ENCODE measurements at regions not wholly inside any gene's neighbourhood (a gene's known extent, or its start where the extent isn't known, plus 50 kb on each side); places are given as distances from the start of the nearest gene placed in this dataset.

DNA sequence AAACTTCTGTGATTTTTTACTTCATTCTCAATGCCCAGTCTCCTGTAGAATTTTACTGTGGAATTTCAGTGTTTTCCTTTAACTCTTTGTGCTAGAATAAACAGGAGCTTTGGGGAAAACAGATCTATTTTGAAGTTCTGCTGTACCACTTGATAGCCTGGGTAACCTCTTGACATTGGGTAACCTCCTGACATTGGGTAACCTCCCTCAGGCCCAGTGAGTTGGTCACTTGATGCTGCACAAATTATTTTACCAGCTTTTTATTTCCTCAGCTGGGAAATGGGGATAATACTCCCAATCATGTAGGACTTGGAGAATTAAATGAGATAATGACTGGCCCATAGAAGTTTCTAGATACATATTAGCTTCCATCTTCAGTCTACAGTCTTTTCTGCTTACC lies 137.3 kb upstream of the TOP1 start:
- ATAC-seq, result no peak
- TF ChIP-seq ESRRG (CRISPR knock-in tag; IDR thresholded peaks at IDR 0.05), result no peak
- TF ChIP-seq CSDC2 (CRISPR knock-in tag; IDR thresholded peaks at IDR 0.05), result no peak
- no peak for TF ChIP-seq PPARA (CRISPR knock-in tag; IDR thresholded peaks at IDR 0.05; ENCODE audit: borderline replicate concordance)
- TF ChIP-seq, protein P1, sequence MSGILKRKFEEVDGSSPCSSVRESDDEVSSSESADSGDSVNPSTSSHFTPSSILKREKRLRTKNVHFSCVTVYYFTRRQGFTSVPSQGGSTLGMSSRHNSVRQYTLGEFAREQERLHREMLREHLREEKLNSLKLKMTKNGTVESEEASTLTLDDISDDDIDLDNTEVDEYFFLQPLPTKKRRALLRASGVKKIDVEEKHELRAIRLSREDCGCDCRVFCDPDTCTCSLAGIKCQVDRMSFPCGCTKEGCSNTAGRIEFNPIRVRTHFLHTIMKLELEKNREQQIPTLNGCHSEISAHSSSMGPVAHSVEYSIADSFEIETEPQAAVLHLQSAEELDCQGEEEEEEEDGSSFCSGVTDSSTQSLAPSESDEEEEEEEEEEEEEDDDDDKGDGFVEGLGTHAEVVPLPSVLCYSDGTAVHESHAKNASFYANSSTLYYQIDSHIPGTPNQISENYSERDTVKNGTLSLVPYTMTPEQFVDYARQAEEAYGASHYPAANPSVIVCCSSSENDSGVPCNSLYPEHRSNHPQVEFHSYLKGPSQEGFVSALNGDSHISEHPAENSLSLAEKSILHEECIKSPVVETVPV (CRISPR knock-in tag; IDR thresholded peaks at IDR 0.05), result no peak
- no peak for TF ChIP-seq ZNF565 (CRISPR knock-in tag; conservative IDR thresholded peaks at IDR 0.05; ENCODE audit: low read depth)
- no peak for TF ChIP-seq OSR1 (CRISPR knock-in tag; IDR thresholded peaks at IDR 0.05)
- no peak for TF ChIP-seq TOX (CRISPR knock-in tag; IDR thresholded peaks at IDR 0.05; ENCODE audit: borderline replicate concordance)

DNA sequence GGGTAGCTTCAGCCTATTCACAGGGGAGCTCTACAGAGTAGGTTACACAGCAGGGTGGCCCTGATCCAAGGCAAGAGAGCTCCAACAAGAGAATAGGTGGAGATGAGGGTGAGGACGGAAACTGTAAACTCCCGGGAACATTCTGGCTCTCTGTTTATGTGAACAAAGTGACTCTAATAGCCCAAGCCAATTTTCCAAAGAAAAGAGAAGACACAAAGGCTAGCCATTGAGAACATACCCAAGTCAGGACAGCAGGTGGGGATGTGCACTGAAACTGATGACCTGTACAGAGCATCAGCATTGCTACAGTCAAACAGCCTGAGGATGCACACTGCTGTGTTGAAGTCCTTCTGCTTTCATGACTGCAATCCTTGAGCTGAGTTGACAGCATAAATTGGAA lies 136.0 kb upstream of the TOP1 start:
- TF ChIP-seq ZNF70 (CRISPR knock-in tag; IDR thresholded peaks at IDR 0.05), result no peak
- TF ChIP-seq ZNF565 (CRISPR knock-in tag; conservative IDR thresholded peaks at IDR 0.05; ENCODE audit: low read depth), result no peak
- no peak for TF ChIP-seq BACH2 (CRISPR knock-in tag; IDR thresholded peaks at IDR 0.05; ENCODE audit: borderline replicate concordance)
- no peak for TF ChIP-seq PPARA (CRISPR knock-in tag; IDR thresholded peaks at IDR 0.05; ENCODE audit: borderline replicate concordance)
- TF ChIP-seq TCF4 (CRISPR knock-in tag; IDR thresholded peaks at IDR 0.05; ENCODE audit: borderline replicate concordance), result no peak
- 0 out of 3 replicates have a peak, but pooled peaks have one; percentile 32 for ATAC-seq

DNA sequence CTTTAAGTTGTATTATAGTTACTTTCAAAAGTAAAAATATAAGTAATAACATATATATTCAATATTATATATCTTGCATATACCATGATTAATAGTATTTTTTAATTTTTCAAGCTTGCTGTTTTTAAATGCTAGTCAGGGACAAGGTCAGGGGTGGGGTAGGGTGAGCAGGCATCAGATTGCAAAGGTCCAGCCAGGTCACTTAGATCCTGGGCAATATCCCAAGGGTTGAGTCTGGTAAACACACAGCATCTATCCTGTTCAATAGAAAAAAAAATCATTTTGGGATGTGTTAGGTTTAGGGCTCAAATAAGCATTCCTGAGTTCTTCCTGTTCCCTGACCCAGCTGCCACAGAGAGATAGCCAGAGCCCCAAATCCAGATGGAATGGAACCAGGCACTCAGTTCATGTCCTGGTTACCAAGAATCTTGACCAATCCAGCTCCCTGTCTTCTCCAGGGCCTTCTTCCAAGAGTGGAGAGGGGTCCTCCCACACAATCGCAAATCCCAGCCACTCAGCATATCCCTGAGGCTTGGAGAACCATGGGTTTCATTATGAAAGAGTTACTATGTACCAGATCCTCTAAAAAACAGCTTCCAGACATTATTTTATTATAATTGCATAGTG lies 134.9 kb upstream of the TOP1 start:
- TF ChIP-seq TOX (CRISPR knock-in tag; IDR thresholded peaks at IDR 0.05; ENCODE audit: borderline replicate concordance) (no peak), SNAI2 (CRISPR knock-in tag; IDR thresholded peaks at IDR 0.05) (no peak), ZNF70 (CRISPR knock-in tag; IDR thresholded peaks at IDR 0.05) (no peak), ZNF8 (CRISPR knock-in tag; IDR thresholded peaks at IDR 0.05) (no peak), OSR1 (CRISPR knock-in tag; IDR thresholded peaks at IDR 0.05) (no peak), ISL1 (CRISPR knock-in tag; IDR thresholded peaks at IDR 0.05) (no peak)
- TF ChIP-seq, protein P2, sequence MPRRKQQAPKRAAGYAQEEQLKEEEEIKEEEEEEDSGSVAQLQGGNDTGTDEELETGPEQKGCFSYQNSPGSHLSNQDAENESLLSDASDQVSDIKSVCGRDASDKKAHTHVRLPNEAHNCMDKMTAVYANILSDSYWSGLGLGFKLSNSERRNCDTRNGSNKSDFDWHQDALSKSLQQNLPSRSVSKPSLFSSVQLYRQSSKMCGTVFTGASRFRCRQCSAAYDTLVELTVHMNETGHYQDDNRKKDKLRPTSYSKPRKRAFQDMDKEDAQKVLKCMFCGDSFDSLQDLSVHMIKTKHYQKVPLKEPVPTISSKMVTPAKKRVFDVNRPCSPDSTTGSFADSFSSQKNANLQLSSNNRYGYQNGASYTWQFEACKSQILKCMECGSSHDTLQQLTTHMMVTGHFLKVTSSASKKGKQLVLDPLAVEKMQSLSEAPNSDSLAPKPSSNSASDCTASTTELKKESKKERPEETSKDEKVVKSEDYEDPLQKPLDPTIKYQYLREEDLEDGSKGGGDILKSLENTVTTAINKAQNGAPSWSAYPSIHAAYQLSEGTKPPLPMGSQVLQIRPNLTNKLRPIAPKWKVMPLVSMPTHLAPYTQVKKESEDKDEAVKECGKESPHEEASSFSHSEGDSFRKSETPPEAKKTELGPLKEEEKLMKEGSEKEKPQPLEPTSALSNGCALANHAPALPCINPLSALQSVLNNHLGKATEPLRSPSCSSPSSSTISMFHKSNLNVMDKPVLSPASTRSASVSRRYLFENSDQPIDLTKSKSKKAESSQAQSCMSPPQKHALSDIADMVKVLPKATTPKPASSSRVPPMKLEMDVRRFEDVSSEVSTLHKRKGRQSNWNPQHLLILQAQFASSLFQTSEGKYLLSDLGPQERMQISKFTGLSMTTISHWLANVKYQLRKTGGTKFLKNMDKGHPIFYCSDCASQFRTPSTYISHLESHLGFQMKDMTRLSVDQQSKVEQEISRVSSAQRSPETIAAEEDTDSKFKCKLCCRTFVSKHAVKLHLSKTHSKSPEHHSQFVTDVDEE (CRISPR knock-in tag; IDR thresholded peaks at IDR 0.05), result no peak
- TF ChIP-seq, protein P3, sequence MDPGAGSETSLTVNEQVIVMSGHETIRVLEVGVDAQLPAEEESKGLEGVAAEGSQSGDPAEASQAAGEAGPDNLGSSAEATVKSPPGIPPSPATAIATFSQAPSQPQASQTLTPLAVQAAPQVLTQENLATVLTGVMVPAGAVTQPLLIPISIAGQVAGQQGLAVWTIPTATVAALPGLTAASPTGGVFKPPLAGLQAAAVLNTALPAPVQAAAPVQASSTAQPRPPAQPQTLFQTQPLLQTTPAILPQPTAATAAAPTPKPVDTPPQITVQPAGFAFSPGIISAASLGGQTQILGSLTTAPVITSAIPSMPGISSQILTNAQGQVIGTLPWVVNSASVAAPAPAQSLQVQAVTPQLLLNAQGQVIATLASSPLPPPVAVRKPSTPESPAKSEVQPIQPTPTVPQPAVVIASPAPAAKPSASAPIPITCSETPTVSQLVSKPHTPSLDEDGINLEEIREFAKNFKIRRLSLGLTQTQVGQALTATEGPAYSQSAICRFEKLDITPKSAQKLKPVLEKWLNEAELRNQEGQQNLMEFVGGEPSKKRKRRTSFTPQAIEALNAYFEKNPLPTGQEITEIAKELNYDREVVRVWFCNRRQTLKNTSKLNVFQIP (CRISPR knock-in tag; IDR thresholded peaks at IDR 0.05; ENCODE audit: borderline replicate concordance, low read depth), result no peak
- TF ChIP-seq, protein P4, sequence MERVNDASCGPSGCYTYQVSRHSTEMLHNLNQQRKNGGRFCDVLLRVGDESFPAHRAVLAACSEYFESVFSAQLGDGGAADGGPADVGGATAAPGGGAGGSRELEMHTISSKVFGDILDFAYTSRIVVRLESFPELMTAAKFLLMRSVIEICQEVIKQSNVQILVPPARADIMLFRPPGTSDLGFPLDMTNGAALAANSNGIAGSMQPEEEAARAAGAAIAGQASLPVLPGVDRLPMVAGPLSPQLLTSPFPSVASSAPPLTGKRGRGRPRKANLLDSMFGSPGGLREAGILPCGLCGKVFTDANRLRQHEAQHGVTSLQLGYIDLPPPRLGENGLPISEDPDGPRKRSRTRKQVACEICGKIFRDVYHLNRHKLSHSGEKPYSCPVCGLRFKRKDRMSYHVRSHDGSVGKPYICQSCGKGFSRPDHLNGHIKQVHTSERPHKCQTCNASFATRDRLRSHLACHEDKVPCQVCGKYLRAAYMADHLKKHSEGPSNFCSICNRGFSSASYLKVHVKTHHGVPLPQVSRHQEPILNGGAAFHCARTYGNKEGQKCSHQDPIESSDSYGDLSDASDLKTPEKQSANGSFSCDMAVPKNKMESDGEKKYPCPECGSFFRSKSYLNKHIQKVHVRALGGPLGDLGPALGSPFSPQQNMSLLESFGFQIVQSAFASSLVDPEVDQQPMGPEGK (CRISPR knock-in tag; IDR thresholded peaks at IDR 0.05; ENCODE audit: borderline replicate concordance), result no peak
- ATAC-seq, result no peak

DNA sequence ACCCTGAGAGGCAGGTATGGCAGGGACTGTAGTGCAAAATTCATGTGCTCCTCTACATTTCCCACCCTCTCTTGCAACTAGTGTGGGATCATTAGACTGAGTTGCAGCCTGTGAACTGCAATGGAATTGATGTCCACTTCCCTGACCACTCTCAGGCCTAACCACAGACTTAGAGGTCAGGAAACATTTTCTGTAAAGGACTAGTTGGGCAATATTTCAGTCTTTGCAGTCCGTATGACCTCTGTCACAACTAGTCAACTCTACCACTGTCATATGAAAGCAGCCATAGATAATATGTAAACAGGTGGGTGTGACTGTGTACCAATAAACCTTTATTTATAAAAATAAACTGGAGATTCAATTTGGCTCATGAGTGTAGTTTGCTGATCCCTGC lies 134.4 kb upstream of the TOP1 start:
- no peak for TF ChIP-seq ZNF70 (CRISPR knock-in tag; IDR thresholded peaks at IDR 0.05)
- TF ChIP-seq, protein P3 (CRISPR knock-in tag; IDR thresholded peaks at IDR 0.05; ENCODE audit: borderline replicate concordance, low read depth), result no peak
- no peak for TF ChIP-seq TOX (CRISPR knock-in tag; IDR thresholded peaks at IDR 0.05; ENCODE audit: borderline replicate concordance)
- TF ChIP-seq GLIS3 (CRISPR knock-in tag; IDR thresholded peaks at IDR 0.05), result no peak
- TF ChIP-seq ZNF565 (CRISPR knock-in tag; conservative IDR thresholded peaks at IDR 0.05; ENCODE audit: low read depth), result no peak
- TF ChIP-seq, protein P5, sequence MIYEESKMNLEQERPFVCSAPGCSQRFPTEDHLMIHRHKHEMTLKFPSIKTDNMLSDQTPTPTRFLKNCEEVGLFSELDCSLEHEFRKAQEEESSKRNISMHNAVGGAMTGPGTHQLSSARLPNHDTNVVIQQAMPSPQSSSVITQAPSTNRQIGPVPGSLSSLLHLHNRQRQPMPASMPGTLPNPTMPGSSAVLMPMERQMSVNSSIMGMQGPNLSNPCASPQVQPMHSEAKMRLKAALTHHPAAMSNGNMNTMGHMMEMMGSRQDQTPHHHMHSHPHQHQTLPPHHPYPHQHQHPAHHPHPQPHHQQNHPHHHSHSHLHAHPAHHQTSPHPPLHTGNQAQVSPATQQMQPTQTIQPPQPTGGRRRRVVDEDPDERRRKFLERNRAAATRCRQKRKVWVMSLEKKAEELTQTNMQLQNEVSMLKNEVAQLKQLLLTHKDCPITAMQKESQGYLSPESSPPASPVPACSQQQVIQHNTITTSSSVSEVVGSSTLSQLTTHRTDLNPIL (CRISPR knock-in tag; IDR thresholded peaks at IDR 0.05; ENCODE audit: low read depth), result no peak
- no peak for TF ChIP-seq BACH2 (CRISPR knock-in tag; IDR thresholded peaks at IDR 0.05; ENCODE audit: borderline replicate concordance)
- TF ChIP-seq RARB (CRISPR knock-in tag; IDR thresholded peaks at IDR 0.05), result no peak
- TF ChIP-seq, protein P4 (CRISPR knock-in tag; IDR thresholded peaks at IDR 0.05; ENCODE audit: borderline replicate concordance), result no peak
- TF ChIP-seq PPARA (CRISPR knock-in tag; IDR thresholded peaks at IDR 0.05; ENCODE audit: borderline replicate concordance), result no peak
- no peak for TF ChIP-seq ARNTL (CRISPR knock-in tag; IDR thresholded peaks at IDR 0.05; ENCODE audit: borderline replicate concordance, low read depth)
- TF ChIP-seq ZNF8 (CRISPR knock-in tag; IDR thresholded peaks at IDR 0.05), result no peak
- ATAC-seq, result no peak
